ENCODE measurements at regions not wholly inside any gene's neighbourhood (a gene's known extent, or its start where the extent isn't known, plus 50 kb on each side); places are given as distances from the start of the nearest gene placed in this dataset.

GRCh38 chr7:124196519-124196918 is 163.7 kb upstream of the TMEM229A start:
- no peaks in the 10 kb centered on the region for H3K9me3 ChIP-seq
- no peaks in the 10 kb centered on the region for H3K4me1 ChIP-seq
- TF ChIP-seq CTCF (IDR thresholded peaks at IDR 0.05; ENCODE audit: low read depth, low read length), result no peak
- H3K4me3 ChIP-seq (ENCODE audit: low read depth, low read length), result no peak overlapping the region
- H3K27me3 ChIP-seq, result no peaks in the 10 kb centered on the region; the same call in 1 of the 2 replicates
- no peaks in the 10 kb centered on the region for H3K36me3 ChIP-seq
- DNase-seq, result no peak

GRCh38 chr7:124192885-124193284 is 160.0 kb upstream of the TMEM229A start:
- Histone ChIP-seq H3K9me3 (no peaks in the 10 kb centered on the region), H3K4me3 (ENCODE audit: low read depth, low read length) (no peak overlapping the region), H3K27me3 (no peaks in the 10 kb centered on the region), H3K4me1 (no peaks in the 10 kb centered on the region), H3K36me3 (no peaks in the 10 kb centered on the region)
- DNase-seq, result no peak
- no peak for TF ChIP-seq CTCF (IDR thresholded peaks at IDR 0.05; ENCODE audit: low read depth, low read length)

GRCh38 chr7:124191713-124192112 is 158.8 kb upstream of the TMEM229A start:
- no peaks in the 10 kb centered on the region for H3K4me1 ChIP-seq
- H3K4me3 ChIP-seq (ENCODE audit: low read depth, low read length), result no peak overlapping the region
- H3K27me3 ChIP-seq, result no peaks in the 10 kb centered on the region
- TF ChIP-seq CTCF (IDR thresholded peaks at IDR 0.05; ENCODE audit: low read depth, low read length), result no peak
- no peaks in the 10 kb centered on the region for H3K36me3 ChIP-seq
- H3K9me3 ChIP-seq, result no peaks in the 10 kb centered on the region
- no peak for DNase-seq

- H3K4me1 ChIP-seq, result no peaks in the 10 kb centered on the region
- H3K36me3 ChIP-seq, result no peaks in the 10 kb centered on the region
- no peaks in the 10 kb centered on the region for H3K9me3 ChIP-seq
- no peak for DNase-seq
- no peak for TF ChIP-seq CTCF (IDR thresholded peaks at IDR 0.05; ENCODE audit: low read depth, low read length)
- no peak overlapping the region for H3K4me3 ChIP-seq (ENCODE audit: low read depth, low read length)
- H3K27me3 ChIP-seq, result no peaks in the 10 kb centered on the region
Measured at GRCh38 chr7:124191030-124191429, 158.2 kb upstream of the TMEM229A start.

GRCh38 chr7:124188576-124188975 is 155.7 kb upstream of the TMEM229A start:
- H3K36me3 ChIP-seq, result no peaks in the 10 kb centered on the region
- DNase-seq, result no peak
- H3K4me1 ChIP-seq, result no peaks in the 10 kb centered on the region
- no peak overlapping the region for H3K4me3 ChIP-seq (ENCODE audit: low read depth, low read length)
- no peaks in the 10 kb centered on the region for H3K27me3 ChIP-seq
- H3K9me3 ChIP-seq, result no peaks in the 10 kb centered on the region
- no peak for TF ChIP-seq CTCF (IDR thresholded peaks at IDR 0.05; ENCODE audit: low read depth, low read length)

- Histone ChIP-seq H3K27me3 (no peaks in the 10 kb centered on the region), H3K4me3 (ENCODE audit: low read depth, low read length) (no peak overlapping the region), H3K9me3 (no peaks in the 10 kb centered on the region), H3K4me1 (no peaks in the 10 kb centered on the region), H3K36me3 (no peaks in the 10 kb centered on the region)
- DNase-seq, result no peak
- TF ChIP-seq CTCF (IDR thresholded peaks at IDR 0.05; ENCODE audit: low read depth, low read length), result no peak
Measured at GRCh38 chr7:124187962-124188361, 155.1 kb upstream of the TMEM229A start.
